SK-N-DZ (cell line): ENCODE measurements at regions not wholly inside any gene's neighbourhood (a gene's known extent, or its start where the extent isn't known, plus 50 kb on each side); places are given as distances from the start of the nearest gene placed in this dataset.

Experiments used
- small RNA-seq, 2 experiments: library from RNA; depleted of rRNA; stranded (forward); fragments of <200 nt; gene quantifications; one replicate each; pipeline ENCODE3, GENCODE V24; 2014

Small RNA genes lying in the stretch of these regions (small RNA-seq; reads per million reads assigned to genes)
- 0 reads per million in 2 experiments for gene RPL38P3
